ENCODE measurements at regions not wholly inside any gene's neighbourhood (a gene's known extent, or its start where the extent isn't known, plus 50 kb on each side); places are given as distances from the start of the nearest gene placed in this dataset.

- Histone ChIP-seq H3K27me3 (no peaks in the 10 kb centered on the region), H3K4me1 (ENCODE audit: low read depth) (no peaks in the 10 kb centered on the region), H3K9me3 (ENCODE audit: low read depth) (no peaks in the 10 kb centered on the region), H3K4me3 (no peak overlapping the region), H3K27ac (no peak overlapping the region), H3K36me3 (no peaks in the 10 kb centered on the region)
- TF ChIP-seq CTCF (IDR thresholded peaks at IDR 0.05; ENCODE audit: low read depth, low read length): no peak
- no peak for DNase-seq (ENCODE audit: low read depth in 1 of 2, low spot score in 1 of 2)
Measured at GRCh38 chr14:24725311-24725710, 91.3 kb upstream of the GZMB start.

GRCh38 chr14:24721775-24722174 is 87.8 kb upstream of the GZMB start:
- H3K4me3 ChIP-seq: no peak overlapping the region
- peak in 1 of 2 donors; percentile 1 for DNase-seq (ENCODE audit: low read depth in 1 of 2, low spot score in 1 of 2)
- H3K9me3 ChIP-seq (ENCODE audit: low read depth): no peaks in the 10 kb centered on the region
- no peak for TF ChIP-seq CTCF (IDR thresholded peaks at IDR 0.05; ENCODE audit: low read depth, low read length)
- no peaks in the 10 kb centered on the region for H3K36me3 ChIP-seq
- no peaks in the 10 kb centered on the region for H3K4me1 ChIP-seq (ENCODE audit: low read depth)
- no peaks in the 10 kb centered on the region for H3K27me3 ChIP-seq
- no peak overlapping the region for H3K27ac ChIP-seq

- Histone ChIP-seq H3K4me1 (ENCODE audit: low read depth) (no peaks in the 10 kb centered on the region), H3K27ac (no peak overlapping the region), H3K4me3 (no peak overlapping the region), H3K27me3 (no peaks in the 10 kb centered on the region), H3K9me3 (ENCODE audit: low read depth) (no peaks in the 10 kb centered on the region), H3K36me3 (no peaks in the 10 kb centered on the region)
- no peak for DNase-seq (ENCODE audit: low read depth in 1 of 2, low spot score in 1 of 2)
- no peak for TF ChIP-seq CTCF (IDR thresholded peaks at IDR 0.05; ENCODE audit: low read depth, low read length)
Measured at GRCh38 chr14:24715239-24715638, 81.2 kb upstream of the GZMB start.

GRCh38 chr14:24713404-24713803 is 79.4 kb upstream of the GZMB start:
- H3K27ac ChIP-seq: no peak overlapping the region
- TF ChIP-seq CTCF (IDR thresholded peaks at IDR 0.05; ENCODE audit: low read depth, low read length): no peak
- no peak overlapping the region for H3K4me3 ChIP-seq
- H3K9me3 ChIP-seq (ENCODE audit: low read depth): no peaks in the 10 kb centered on the region
- H3K36me3 ChIP-seq: no peaks in the 10 kb centered on the region
- no peaks in the 10 kb centered on the region for H3K27me3 ChIP-seq
- no peaks in the 10 kb centered on the region for H3K4me1 ChIP-seq (ENCODE audit: low read depth)
- no peak for DNase-seq (ENCODE audit: low read depth in 1 of 2, low spot score in 1 of 2)

GRCh38 chr14:24712909-24713308 is 78.9 kb upstream of the GZMB start:
- no peak for TF ChIP-seq CTCF (IDR thresholded peaks at IDR 0.05; ENCODE audit: low read depth, low read length)
- Histone ChIP-seq H3K4me3 (no peak overlapping the region), H3K27me3 (no peaks in the 10 kb centered on the region), H3K27ac (no peak overlapping the region), H3K36me3 (no peaks in the 10 kb centered on the region), H3K9me3 (ENCODE audit: low read depth) (no peaks in the 10 kb centered on the region), H3K4me1 (ENCODE audit: low read depth) (no peaks in the 10 kb centered on the region)
- DNase-seq (ENCODE audit: low read depth in 1 of 2, low spot score in 1 of 2): no peak

- H3K9me3 ChIP-seq (ENCODE audit: low read depth): no peaks in the 10 kb centered on the region
- H3K4me1 ChIP-seq (ENCODE audit: low read depth): no peaks in the 10 kb centered on the region
- H3K27me3 ChIP-seq: no peaks in the 10 kb centered on the region
- H3K27ac ChIP-seq: no peak overlapping the region
- no peaks in the 10 kb centered on the region for H3K36me3 ChIP-seq
- TF ChIP-seq CTCF (IDR thresholded peaks at IDR 0.05; ENCODE audit: low read depth, low read length): no peak
- H3K4me3 ChIP-seq: no peak overlapping the region
- no peak for DNase-seq (ENCODE audit: low read depth in 1 of 2, low spot score in 1 of 2)
Measured at GRCh38 chr14:24712374-24712773, 78.4 kb upstream of the GZMB start.
